ENCODE measurements at regions not wholly inside any gene's neighbourhood (a gene's known extent, or its start where the extent isn't known, plus 50 kb on each side); places are given as distances from the start of the nearest gene placed in this dataset.
"Not testable (repeated sequence)": the region's sequence is repeated elsewhere in the genome, so short reads cannot be mapped to it uniquely, and the experiment has no call there.

- not testable (repeated sequence) for DNase-seq
Measured at GRCh38 chr1:149700677-149701567, 81.6 kb upstream of the FCGR1A start.

- peak; percentile 81 to 88 for DNase-seq
Measured at GRCh38 chr1:149708192-149708853, 74.2 kb upstream of the FCGR1A start.

- not testable (repeated sequence) for DNase-seq
Measured at GRCh38 chr1:149711651-149712050, 70.8 kb upstream of the FCGR1A start.

- DNase-seq = peak; percentile 40 to 53
Measured at GRCh38 chr1:149712154-149712927, 70.2 kb upstream of the FCGR1A start.

DNA sequence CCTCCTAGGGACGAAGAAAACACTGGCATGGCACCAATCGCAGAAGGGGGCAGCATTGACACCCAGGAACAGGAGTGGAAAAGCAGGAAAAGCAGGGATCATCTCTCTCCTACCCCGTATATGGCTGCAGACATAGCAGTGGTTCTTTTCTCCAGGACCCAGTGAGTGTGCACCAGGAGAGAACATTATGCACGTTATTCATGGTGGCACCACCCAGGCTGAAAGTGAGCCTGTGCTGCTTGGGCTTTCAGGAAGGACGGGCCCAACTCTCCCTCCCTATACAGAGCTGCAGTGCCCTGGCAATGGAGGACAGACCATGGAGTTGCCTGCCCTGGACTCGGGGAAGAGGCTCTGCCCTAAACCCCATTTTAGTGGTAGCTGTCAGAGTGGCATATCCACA lies 69.0 kb upstream of the FCGR1A start:
- not testable (repeated sequence) for DNase-seq

DNA sequence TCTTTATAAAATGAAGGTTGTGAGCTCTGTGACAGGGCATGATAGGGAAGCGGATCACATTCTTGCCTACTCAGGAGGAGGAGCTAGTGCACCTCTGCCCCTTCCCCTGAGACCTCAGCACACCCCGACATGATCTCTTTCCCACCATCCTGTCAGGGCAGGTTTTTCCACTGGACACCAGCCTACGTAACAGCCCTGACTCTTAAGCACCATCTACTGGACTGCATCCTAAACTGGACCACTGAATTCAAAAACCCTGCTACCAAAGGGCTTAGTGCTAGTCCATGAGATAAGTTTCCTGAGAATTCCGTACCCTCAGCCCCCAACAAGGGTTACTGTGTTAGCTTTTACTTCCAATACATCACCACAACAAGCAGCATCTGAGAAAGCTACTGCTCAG lies 68.5 kb upstream of the FCGR1A start:
- DNase-seq = not testable (repeated sequence)

- DNase-seq = not testable (repeated sequence)
Measured at GRCh38 chr1:149724618-149725302, 57.7 kb upstream of the FCGR1A start.

GRCh38 chr1:149726688-149727087 lies 55.8 kb upstream of the FCGR1A start:
- not testable (repeated sequence) for DNase-seq

DNA sequence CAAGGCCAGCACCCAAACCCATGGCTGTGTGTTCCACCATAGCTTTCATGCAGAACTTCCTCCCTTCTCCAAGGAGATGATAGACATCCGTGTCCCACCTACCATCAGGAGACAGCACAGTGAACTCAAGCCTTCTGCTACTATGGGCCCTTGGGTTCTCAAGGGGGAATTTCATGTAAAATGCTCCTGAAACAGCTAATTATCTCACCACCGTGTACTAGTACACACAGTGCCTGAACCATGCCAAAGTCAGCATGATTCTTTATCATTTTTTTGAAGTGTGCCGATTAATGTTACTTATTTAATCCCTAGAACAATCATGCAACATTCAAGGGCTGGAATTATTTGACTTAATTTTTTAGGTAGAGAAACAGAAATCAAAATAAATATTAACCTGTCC lies 53.9 kb upstream of the FCGR1A start:
- not testable (repeated sequence) for DNase-seq

Measured in CD4-positive, alpha-beta T cell treated with Interleukin-4 for 1 hour (primary cell).